WTC11 (cell line): ENCODE measurements at regions not wholly inside any gene's neighbourhood (a gene's known extent, or its start where the extent isn't known, plus 50 kb on each side); places are given as distances from the start of the nearest gene placed in this dataset.

Experiments used
- ATAC-seq: fragments of 200-7000 bp; cut with Tn5 transposase; 2 replicates; pipeline ENCODE4 v1.10.0; 2021; ENCODE audit warnings: mild to moderate bottlenecking, moderate library complexity
- CTCF ChIA-PET: fragments of 300-600 bp; sonication (Branson Sonifier 250); formaldehyde crosslinking; loops from one replicate; lab custom pipeline; 2021; ENCODE audit warnings: antibody characterized with exemption; lab: Charles Lee
- POLR2A ChIA-PET: fragments of 350-600 bp; sonication (Branson Sonifier 250); formaldehyde crosslinking; loops from one replicate; lab custom pipeline; 2021; ENCODE audit warnings: antibody characterized with exemption; lab: Charles Lee
- DNase-seq: peaks from one replicate; pipeline ENCODE4 v3.0.0; 2021; ENCODE audit warnings: low spot score
- H3K27ac Mint-ChIP-seq: 2 replicates; pipeline ENCODE4 v1.8.0; 2021; ENCODE audit warnings: mixed read lengths
- H3K27me3 Mint-ChIP-seq: 2 replicates; pipeline ENCODE4 v1.8.0; 2021; ENCODE audit warnings: low read depth, mild to moderate bottlenecking, moderate library complexity, mixed read lengths
- H3K36me3 Mint-ChIP-seq: 2 replicates; pipeline ENCODE4 v1.8.0; 2021; ENCODE audit warnings: mixed read lengths
- H3K4me1 Mint-ChIP-seq: 2 replicates; pipeline ENCODE4 v1.8.0; 2022; ENCODE audit warnings: mixed read lengths
- H3K4me3 Mint-ChIP-seq: 2 replicates; pipeline ENCODE4 v1.8.0; 2021; ENCODE audit warnings: mild to moderate bottlenecking, moderate library complexity, mixed read lengths
- H3K9me3 Mint-ChIP-seq: 2 replicates; pipeline ENCODE4 v1.8.0; 2021; ENCODE audit warnings: mixed read lengths
- CBFB ChIP-seq: sonication (generic); formaldehyde crosslinking; IDR thresholded peaks from 2 replicates; pipeline ENCODE4 v1.8.1; 2022; ENCODE audit warnings: mild to moderate bottlenecking, low read depth, missing genetic modification reagents
- CREM ChIP-seq: sonication (generic); formaldehyde crosslinking; IDR thresholded peaks from 2 replicates; pipeline ENCODE4 v1.8.1; 2022; ENCODE audit warnings: mild to moderate bottlenecking, missing genetic modification reagents, moderate library complexity
- E2F5 ChIP-seq: sonication (generic); formaldehyde crosslinking; IDR thresholded peaks from 2 replicates; pipeline ENCODE4 v1.8.1; 2022; ENCODE audit warnings: mild to moderate bottlenecking, moderate library complexity, missing genetic modification reagents
- EMX1 ChIP-seq: fragments of 250-450 bp; sonication (Bioruptor Pico); IDR thresholded peaks from 2 replicates; pipeline ENCODE4 v1.8.0; 2021; ENCODE audit warnings: mild to moderate bottlenecking
- GTF2I ChIP-seq: fragments of 250-450 bp; sonication (Bioruptor Pico); conservative IDR thresholded peaks from 2 replicates; pipeline ENCODE4 v1.4.0; 2021; ENCODE audit warnings: mild to moderate bottlenecking
- IRF2 ChIP-seq: sonication (generic); formaldehyde crosslinking; IDR thresholded peaks from 2 replicates; pipeline ENCODE4 v1.8.0; 2022; ENCODE audit warnings: low read depth, missing genetic modification reagents, borderline replicate concordance
- JUN ChIP-seq: sonication (generic); formaldehyde crosslinking; IDR thresholded peaks from 2 replicates; pipeline ENCODE4 v1.8.0; 2023; ENCODE audit warnings: mild to moderate bottlenecking, missing genetic modification reagents
- KAT7 ChIP-seq: sonication (generic); formaldehyde crosslinking; IDR thresholded peaks from 2 replicates; pipeline ENCODE4 v1.8.1; 2023; ENCODE audit warnings: missing genetic modification reagents, mild to moderate bottlenecking, borderline replicate concordance
- MXD4 ChIP-seq: fragments of 250-450 bp; sonication (Bioruptor Pico); IDR thresholded peaks from 2 replicates; pipeline ENCODE4 v1.8.0; 2021; ENCODE audit warnings: mild to moderate bottlenecking, moderate library complexity, borderline replicate concordance
- MYBL2 ChIP-seq: sonication (generic); formaldehyde crosslinking; IDR thresholded peaks from 2 replicates; pipeline ENCODE4 v1.8.1; 2023; ENCODE audit warnings: mild to moderate bottlenecking, moderate library complexity, missing genetic modification reagents
- NFATC4 ChIP-seq: fragments of 250-450 bp; sonication (Bioruptor Pico); IDR thresholded peaks from 2 replicates; pipeline ENCODE4 v1.9.0; 2021; ENCODE audit warnings: mild to moderate bottlenecking
- NR1H2 ChIP-seq: sonication (generic); formaldehyde crosslinking; IDR thresholded peaks from 2 replicates; pipeline ENCODE4 v1.9.0; 2021; ENCODE audit warnings: mild to moderate bottlenecking, moderate library complexity, missing genetic modification reagents
- RORB ChIP-seq: fragments of 250-450 bp; sonication (Bioruptor Pico); IDR thresholded peaks from 2 replicates; pipeline ENCODE4 v1.9.0; 2021; ENCODE audit warnings: mild to moderate bottlenecking
- ZBTB21 ChIP-seq: sonication (generic); formaldehyde crosslinking; IDR thresholded peaks from 2 replicates; pipeline ENCODE4 v1.8.1; 2023; ENCODE audit warnings: mild to moderate bottlenecking, missing genetic modification reagents, borderline replicate concordance
- TF ChIP-seq, protein P1 (sequence below): sonication (generic); formaldehyde crosslinking; IDR thresholded peaks from 2 replicates; pipeline ENCODE4 v1.8.1; 2023; ENCODE audit warnings: mild to moderate bottlenecking, moderate library complexity, missing genetic modification reagents
- TF ChIP-seq, protein P2 (sequence below): fragments of 250-450 bp; sonication (Bioruptor Pico); IDR thresholded peaks from 2 replicates; pipeline ENCODE4 v1.9.0; 2021; ENCODE audit warnings: mild to moderate bottlenecking, borderline replicate concordance

DNA sequence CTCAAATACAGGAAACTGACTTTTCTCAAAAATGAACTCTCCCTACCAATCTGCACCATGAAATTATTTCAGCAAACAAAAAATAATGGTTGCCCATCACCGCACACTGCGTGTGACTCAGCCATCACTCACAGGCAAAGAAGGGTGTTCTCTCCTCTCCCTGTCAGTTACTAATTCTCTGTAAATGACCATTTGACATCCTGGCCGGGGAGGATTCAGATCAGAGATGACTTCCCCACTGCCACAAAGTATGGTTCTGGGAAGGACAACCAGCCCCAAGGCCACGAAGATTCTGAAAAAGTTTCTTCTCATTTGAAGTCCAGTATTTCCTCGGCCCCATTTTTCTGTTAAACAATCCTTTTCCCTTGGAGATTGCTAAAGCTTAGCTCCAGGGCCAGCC lies 199.4 kb downstream of the AUH start (continued):
- TF ChIP-seq, protein P1, sequence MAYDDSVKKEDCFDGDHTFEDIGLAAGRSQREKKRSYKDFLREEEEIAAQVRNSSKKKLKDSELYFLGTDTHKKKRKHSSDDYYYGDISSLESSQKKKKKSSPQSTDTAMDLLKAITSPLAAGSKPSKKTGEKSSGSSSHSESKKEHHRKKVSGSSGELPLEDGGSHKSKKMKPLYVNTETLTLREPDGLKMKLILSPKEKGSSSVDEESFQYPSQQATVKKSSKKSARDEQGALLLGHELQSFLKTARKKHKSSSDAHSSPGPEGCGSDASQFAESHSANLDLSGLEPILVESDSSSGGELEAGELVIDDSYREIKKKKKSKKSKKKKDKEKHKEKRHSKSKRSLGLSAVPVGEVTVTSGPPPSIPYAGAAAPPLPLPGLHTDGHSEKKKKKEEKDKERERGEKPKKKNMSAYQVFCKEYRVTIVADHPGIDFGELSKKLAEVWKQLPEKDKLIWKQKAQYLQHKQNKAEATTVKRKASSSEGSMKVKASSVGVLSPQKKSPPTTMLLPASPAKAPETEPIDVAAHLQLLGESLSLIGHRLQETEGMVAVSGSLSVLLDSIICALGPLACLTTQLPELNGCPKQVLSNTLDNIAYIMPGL (CRISPR knock-in tag): no peak
- TF ChIP-seq EMX1 (CRISPR knock-in tag): no peak
- TF ChIP-seq CREM (CRISPR knock-in tag): no peak
- TF ChIP-seq KAT7 (CRISPR knock-in tag): no peak
- TF ChIP-seq CBFB: no peak
- TF ChIP-seq, protein P2, sequence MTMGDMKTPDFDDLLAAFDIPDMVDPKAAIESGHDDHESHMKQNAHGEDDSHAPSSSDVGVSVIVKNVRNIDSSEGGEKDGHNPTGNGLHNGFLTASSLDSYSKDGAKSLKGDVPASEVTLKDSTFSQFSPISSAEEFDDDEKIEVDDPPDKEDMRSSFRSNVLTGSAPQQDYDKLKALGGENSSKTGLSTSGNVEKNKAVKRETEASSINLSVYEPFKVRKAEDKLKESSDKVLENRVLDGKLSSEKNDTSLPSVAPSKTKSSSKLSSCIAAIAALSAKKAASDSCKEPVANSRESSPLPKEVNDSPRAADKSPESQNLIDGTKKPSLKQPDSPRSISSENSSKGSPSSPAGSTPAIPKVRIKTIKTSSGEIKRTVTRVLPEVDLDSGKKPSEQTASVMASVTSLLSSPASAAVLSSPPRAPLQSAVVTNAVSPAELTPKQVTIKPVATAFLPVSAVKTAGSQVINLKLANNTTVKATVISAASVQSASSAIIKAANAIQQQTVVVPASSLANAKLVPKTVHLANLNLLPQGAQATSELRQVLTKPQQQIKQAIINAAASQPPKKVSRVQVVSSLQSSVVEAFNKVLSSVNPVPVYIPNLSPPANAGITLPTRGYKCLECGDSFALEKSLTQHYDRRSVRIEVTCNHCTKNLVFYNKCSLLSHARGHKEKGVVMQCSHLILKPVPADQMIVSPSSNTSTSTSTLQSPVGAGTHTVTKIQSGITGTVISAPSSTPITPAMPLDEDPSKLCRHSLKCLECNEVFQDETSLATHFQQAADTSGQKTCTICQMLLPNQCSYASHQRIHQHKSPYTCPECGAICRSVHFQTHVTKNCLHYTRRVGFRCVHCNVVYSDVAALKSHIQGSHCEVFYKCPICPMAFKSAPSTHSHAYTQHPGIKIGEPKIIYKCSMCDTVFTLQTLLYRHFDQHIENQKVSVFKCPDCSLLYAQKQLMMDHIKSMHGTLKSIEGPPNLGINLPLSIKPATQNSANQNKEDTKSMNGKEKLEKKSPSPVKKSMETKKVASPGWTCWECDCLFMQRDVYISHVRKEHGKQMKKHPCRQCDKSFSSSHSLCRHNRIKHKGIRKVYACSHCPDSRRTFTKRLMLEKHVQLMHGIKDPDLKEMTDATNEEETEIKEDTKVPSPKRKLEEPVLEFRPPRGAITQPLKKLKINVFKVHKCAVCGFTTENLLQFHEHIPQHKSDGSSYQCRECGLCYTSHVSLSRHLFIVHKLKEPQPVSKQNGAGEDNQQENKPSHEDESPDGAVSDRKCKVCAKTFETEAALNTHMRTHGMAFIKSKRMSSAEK (CRISPR knock-in tag): no peak

GRCh38 chr9:91162784-91163443 lies 198.8 kb downstream of the AUH start:
- Mint-ChIP-seq H3K36me3 (no peaks in the 10 kb centered on the region), H3K4me1 (peaks cover 35% of the 10 kb centered on the region), H3K4me3 (no peak overlapping the region), H3K27ac (peak overlapping the region; percentile 10; the same call in 1 of the 2 replicates), H3K9me3 (no peaks in the 10 kb centered on the region), H3K27me3 (peaks cover 4% of the 10 kb centered on the region; the same call in 1 of the 2 replicates)
- CTCF ChIA-PET: no interaction called here
- ATAC-seq (peak; percentile 38), DNase-seq (no peak)
- POLR2A ChIA-PET: no interaction called here
- TF ChIP-seq NFATC4 (CRISPR knock-in tag): no peak

GRCh38 chr9:91163444-91163772 lies 198.3 kb downstream of the AUH start:
- Mint-ChIP-seq H3K4me3 (no peak overlapping the region), H3K36me3 (no peaks in the 10 kb centered on the region), H3K27me3 (peaks cover 4% of the 10 kb centered on the region; the same call in 1 of the 2 replicates)
- DNase-seq: no peak
- CTCF ChIA-PET: no interaction called here
- no peak for TF ChIP-seq GTF2I (CRISPR knock-in tag)
- no peak for TF ChIP-seq CREM (CRISPR knock-in tag)
- no peak for TF ChIP-seq KAT7 (CRISPR knock-in tag)
- no peak for TF ChIP-seq ZBTB21
- TF ChIP-seq RORB (CRISPR knock-in tag): no peak
- TF ChIP-seq, all 79 proteins: peak for 0
- H3K4me1 Mint-ChIP-seq: peaks cover 35% of the 10 kb centered on the region
- H3K27ac Mint-ChIP-seq: no peak overlapping the region
- no peaks in the 10 kb centered on the region for H3K9me3 Mint-ChIP-seq
- no peak for ATAC-seq
- POLR2A ChIA-PET: no interaction called here

GRCh38 chr9:91163773-91164471 lies 197.8 kb downstream of the AUH start:
- CTCF ChIA-PET: interaction anchor here (0.6 kb wide), 1 partner anchor 989 kb away, joined by 3 read pairs; no protein-coding TSS in a partner anchor
- POLR2A ChIA-PET: no interaction called here
- H3K36me3 Mint-ChIP-seq: no peaks in the 10 kb centered on the region
- no peak overlapping the region for H3K27ac Mint-ChIP-seq
- ATAC-seq: no peak
- no peak overlapping the region for H3K4me3 Mint-ChIP-seq
- peaks cover 4% of the 10 kb centered on the region; the same call in 1 of the 2 replicates for H3K27me3 Mint-ChIP-seq
- peaks cover 35% of the 10 kb centered on the region for H3K4me1 Mint-ChIP-seq
- no peak for DNase-seq
- TF ChIP-seq MYBL2 (CRISPR knock-in tag): no peak
- TF ChIP-seq E2F5 (CRISPR knock-in tag): no peak
- TF ChIP-seq NR1H2 (CRISPR knock-in tag): no peak
- TF ChIP-seq GTF2I (CRISPR knock-in tag): no peak
- no peak for TF ChIP-seq MXD4 (CRISPR knock-in tag)
- no peak for TF ChIP-seq IRF2 (CRISPR knock-in tag)
- no peak for TF ChIP-seq JUN (CRISPR knock-in tag)
- TF ChIP-seq, all 79 proteins: peak for 0
- no peaks in the 10 kb centered on the region for H3K9me3 Mint-ChIP-seq
